ENCODE measurements at regions not wholly inside any gene's neighbourhood (a gene's known extent, or its start where the extent isn't known, plus 50 kb on each side); places are given as distances from the start of the nearest gene placed in this dataset.

DNA sequence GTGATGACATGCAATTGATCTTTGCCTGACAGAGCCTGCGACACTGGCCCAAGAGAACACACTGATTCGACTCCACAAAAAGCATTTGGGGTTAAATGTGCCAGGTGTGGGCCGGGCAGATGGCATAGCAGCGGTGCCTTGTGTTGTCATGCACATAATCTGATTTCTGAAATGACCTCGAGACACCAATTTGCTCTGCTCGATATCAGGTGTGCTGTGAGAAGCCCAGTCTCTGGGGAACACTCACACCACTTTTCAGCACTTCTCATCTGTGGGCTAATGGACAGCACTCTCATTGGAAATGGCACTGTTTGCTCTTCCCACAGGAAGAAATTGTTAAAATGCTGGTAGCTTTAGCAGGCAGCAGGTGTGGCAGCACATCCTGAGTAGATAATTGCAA, 738.3 kb upstream of the TENM3 start:
- TF ChIP-seq, protein P1, sequence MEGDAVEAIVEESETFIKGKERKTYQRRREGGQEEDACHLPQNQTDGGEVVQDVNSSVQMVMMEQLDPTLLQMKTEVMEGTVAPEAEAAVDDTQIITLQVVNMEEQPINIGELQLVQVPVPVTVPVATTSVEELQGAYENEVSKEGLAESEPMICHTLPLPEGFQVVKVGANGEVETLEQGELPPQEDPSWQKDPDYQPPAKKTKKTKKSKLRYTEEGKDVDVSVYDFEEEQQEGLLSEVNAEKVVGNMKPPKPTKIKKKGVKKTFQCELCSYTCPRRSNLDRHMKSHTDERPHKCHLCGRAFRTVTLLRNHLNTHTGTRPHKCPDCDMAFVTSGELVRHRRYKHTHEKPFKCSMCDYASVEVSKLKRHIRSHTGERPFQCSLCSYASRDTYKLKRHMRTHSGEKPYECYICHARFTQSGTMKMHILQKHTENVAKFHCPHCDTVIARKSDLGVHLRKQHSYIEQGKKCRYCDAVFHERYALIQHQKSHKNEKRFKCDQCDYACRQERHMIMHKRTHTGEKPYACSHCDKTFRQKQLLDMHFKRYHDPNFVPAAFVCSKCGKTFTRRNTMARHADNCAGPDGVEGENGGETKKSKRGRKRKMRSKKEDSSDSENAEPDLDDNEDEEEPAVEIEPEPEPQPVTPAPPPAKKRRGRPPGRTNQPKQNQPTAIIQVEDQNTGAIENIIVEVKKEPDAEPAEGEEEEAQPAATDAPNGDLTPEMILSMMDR (IDR thresholded peaks at IDR 0.05; ENCODE audit: insufficient read depth, low read length) = no peak
- no peak for TF ChIP-seq POLR2AphosphoS5 (IDR thresholded peaks at IDR 0.05; ENCODE audit: low read depth)

Data from HL-60 (cell line).